Stimulated activated CD4-positive, alpha-beta T cell treated with anti-CD3 and anti-CD28 coated beads, Interleukin-12 subunit alpha, Interleukin-12 subunit beta, amount 100 ng/mL, for 4 hours (primary cell): ENCODE measurements at regions not wholly inside any gene's neighbourhood (a gene's known extent, or its start where the extent isn't known, plus 50 kb on each side); places are given as distances from the start of the nearest gene placed in this dataset.
"Not testable (repeated sequence)": the region's sequence is repeated elsewhere in the genome, so short reads cannot be mapped to it uniquely, and the experiment has no call there.

Experiments
- DNase-seq: peaks from one replicate; pipeline ENCODE4 v3.0.0-alpha.2; 2020

DNA sequence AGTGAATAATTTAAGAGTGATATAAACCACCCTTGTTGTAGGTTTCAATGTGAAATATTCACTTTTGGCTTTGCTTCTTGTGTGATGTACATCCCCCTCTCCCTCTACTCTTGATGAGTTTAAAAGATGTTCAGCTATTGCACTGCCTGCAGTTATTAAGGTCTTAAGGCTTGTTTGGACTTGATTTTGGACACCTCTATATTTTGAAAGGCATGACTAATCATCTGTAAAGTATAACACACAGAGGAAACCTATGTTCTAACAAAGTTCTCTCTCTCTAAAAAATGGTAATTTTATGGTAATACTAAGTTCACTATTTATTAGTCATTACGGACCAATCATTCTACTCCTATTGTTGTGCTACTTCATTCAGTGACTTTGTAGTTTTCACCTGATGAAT lies 1719.9 kb downstream of the GRIK2 start:
- DNase-seq: no peak

DNA sequence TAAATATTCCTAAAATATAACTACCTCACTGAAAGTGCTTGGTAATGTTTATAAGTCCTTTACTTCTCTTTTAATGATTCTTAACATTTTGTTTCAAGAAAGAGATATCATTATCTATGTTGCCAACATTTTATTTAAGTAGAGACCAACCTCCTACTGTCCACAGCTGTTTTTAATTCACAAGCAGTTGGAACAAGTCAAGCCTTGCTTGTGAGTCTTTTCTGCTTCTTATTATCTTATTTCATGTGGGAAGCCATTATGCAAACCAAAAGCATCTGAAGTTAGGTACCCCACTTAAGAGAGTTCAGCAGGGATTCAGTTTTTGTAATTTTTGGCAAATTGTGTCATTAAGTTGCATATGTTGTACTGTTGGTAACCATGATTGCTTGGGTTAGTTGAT lies 1714.5 kb downstream of the GRIK2 start:
- DNase-seq: no peak

DNA sequence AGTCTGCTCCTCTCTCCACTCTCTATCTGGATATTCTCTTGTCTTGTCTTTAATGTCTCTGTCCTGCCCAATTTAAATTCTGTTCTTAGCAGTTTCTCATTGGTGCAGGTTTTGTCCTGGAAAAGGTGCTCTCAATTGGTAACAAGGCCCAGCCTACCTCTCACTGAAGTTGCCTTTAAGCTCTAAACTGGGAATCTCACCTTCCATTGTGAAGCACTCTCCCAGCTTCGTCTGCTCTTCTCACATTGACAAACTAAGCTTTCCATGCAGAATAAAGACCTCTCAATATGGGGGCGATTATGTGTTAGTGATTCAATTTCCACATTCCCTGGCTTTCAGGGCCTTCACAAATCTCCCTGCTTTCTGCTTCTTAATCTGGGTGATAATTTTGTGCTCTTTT lies 1712.2 kb downstream of the GRIK2 start:
- no peak for DNase-seq

DNA sequence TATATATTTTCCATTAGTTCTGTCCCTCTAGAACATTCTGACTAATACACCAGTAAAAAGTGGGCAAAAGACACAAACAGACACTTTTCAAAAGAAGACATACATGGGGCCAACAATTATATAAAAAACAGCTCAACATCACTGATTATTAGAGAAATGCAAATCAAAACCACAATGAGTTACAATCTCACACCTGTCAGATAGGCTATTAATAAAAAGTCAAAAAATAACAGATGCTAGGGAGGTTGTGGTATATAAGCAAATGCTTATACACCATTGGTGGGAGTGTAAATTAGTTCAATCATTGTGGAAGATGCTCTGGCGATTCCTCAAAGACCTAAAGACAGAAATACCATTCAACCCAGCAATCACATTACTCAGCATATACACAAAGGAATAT lies 1707.8 kb downstream of the GRIK2 start:
- no peak for DNase-seq

DNA sequence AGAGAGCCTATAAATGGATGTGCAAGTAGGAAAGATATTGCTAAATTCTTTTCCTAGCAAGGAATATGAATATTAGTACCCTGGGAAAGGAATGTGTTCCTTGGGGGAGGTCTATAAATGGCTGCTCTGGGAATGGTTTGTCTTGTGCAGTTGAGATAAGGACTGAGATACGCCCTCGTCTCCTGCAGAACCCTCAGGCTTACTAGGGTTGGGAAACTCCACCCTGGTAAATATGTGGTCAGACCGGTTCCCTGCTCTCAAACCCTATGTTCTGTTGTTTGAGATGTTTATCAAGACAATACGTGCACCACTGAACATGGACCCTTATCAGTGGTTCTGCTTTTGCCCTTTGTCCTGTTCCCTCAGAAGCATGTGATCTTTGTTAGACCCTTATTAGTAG lies 1698.9 kb downstream of the GRIK2 start:
- not testable (repeated sequence) for DNase-seq

DNA sequence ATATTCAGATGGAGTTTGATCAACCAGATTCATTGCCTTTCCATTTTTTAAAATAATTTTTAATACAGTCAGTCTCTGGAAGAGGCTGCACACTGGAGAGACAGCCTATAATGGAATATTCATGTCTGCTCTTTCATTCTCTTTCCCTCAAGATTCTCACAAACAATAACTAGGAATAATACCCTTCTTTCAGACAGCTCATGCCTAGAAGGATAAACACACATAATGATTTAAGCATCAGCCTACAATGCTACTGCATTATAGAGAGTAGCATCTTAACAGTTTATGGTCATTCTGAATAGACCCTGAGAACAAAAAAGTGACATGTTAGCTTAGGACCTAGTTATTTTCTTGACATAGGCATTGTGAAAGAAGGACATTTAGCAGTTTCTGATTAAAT lies 1692.3 kb downstream of the GRIK2 start:
- DNase-seq: no peak

DNA sequence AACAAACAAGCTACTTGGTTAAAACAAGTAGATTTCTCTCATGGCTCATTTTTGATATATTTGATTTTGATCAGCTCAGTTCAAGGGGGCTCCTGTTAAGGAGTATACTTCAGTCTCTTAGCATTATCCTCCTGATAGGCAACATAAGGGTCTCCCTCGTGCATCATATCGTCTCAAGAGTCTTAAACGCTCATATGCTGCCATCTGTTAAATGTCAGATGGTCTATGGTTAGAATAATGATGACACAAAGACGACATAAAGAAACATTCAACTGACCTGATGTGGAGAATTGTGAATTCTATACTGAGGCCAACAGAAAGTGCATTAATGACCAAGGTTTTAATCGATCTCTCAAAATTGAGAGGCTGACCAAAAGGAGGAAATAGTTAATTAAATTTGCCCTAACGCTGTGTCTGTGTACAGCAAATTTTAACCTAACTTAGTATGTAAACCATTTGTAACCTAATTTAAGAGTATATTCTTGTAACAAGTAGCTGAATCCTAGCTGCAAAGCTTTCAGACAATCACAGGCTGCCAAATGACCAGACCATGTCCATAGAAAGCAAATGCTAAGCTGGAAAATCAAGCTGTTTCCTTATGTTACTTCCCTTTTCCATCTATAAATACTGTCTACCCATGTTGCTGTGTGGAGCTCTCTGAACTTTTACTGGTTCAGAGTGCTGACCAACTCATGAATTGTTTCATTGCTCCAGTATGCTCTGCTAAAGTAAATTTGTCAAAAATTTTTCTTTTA lies 1688.5 kb downstream of the GRIK2 start:
- no peak for DNase-seq

DNA sequence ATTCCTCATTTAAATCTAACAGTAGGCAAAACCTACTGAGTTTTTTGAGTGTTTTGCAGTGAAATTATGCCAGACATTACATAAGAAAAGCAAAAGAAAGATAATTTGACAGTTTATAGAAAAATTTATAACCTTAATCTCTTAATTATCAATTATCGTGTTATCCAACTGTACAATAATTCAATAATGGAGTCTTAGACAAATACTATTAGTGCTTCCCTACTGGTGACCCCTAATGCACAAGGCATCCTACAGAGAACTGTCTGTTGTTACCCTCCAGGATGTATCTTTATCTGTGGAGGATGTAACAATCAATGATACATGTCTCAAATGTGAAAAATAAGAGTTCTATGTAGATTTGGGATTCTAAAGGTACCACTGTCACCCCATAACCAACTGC lies 1687.6 kb downstream of the GRIK2 start:
- no peak for DNase-seq

DNA sequence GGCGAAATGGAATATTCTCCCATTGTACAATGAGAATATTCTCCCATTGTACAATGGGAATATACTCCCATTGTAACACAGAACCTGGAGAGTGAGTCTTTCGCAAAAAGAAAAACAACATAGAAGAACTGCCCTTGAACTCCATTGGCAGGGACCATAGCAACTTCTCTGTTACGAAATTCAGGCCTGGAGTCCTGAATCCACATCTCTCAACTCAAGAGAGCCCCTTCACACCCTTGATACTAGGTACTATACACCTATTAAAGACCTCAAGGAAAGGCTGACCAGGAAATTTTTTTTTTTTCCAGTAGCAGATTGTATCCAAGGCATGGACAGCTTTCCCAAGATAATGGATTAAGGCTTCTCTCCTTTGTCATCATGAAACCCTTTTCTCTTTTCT lies 1687.0 kb downstream of the GRIK2 start:
- DNase-seq: no peak

DNA sequence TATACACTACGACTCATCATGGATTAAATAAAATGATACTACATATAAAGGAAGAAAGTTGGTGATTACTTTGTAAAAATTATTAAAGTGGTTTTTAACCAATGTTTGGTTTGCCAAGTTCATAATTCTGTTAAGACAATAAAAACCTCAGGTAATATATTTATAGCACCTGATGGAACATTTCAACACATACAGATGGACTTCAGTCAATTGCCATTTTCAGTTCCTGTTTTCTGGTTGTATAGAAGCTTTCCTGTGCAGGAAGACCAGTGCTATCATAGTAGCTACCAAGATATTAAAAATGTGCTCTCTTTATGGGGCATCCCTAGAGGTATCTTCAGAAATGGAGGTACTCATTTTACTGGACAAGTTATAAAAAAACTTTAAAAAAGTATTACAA lies 1686.4 kb downstream of the GRIK2 start:
- no peak for DNase-seq

DNA sequence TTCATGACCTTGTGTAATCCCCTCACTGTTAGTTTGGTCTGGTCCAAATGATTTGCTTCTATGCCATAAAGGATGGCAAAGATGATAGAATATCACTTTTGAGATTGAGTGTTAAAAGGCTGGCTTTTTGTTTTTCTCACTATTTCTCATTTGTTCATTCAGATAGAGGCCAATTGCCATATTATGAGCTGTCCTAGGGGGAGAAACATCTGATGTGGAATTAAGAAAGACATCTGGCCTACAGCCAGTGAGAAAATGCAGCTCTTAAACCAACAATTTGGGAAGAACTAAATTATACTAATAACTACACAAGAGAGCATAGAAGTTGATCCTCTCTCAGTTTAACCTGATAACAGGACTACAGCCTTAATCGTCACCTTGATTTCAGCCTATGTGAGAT lies 1668.6 kb downstream of the GRIK2 start:
- no peak for DNase-seq

DNA sequence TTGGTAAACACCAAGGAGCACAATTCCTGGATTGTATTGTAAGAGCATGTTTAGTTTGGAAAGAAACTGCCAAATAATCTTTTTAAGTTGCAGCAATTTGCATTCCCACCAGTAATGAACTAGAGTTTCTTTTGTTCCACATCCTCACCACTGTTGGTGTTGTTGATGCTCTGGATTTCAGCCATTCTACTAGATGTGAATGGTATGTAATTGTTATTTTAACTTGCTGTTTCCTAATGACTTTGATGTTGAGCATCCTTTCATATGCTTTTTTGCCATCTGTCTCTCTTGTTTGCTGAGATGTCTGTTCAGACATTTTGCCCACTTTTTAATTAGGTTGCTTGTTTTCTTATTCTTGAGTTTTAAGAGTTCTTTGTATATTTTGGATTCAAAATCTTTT lies 1654.1 kb downstream of the GRIK2 start:
- DNase-seq: no peak

DNA sequence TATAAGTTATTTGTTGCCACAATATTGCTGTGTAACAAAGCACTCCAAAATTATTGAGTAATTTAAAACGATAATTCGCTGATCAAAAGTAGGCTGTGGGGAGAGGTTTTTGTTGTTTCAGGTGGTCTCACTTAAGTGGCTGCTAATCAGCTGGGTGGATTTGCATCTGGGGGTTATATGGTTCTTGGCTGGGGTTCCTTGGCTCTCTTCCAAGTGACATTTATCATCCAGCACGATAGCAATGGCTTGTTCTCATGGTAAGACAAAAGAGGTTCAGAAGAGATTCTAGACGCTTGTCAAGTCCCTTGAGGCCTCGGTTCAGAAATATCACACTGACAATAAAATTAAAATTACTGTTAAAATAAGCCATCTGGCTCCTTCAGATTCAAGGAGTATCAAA lies 1648.8 kb downstream of the GRIK2 start:
- no peak for DNase-seq

DNA sequence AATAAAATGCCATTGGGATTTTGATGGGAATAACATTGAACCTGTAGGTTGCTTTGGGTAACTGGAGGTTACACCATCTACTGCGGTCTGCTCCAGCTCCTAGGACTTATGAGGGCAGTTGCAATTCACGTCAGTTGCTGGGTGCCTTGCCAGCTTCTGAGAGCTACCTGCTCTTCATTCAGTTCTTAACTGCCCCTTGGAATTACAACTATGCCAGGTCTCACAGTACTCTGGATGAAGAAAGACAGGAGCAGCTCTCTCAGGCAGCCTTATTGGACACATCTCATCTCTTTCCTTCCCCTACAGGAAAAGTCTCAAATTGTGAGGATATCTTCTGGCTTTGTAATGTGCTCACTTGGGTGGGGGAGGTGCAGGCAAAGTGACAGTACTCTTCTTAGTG lies 1643.3 kb downstream of the GRIK2 start:
- no peak for DNase-seq

DNA sequence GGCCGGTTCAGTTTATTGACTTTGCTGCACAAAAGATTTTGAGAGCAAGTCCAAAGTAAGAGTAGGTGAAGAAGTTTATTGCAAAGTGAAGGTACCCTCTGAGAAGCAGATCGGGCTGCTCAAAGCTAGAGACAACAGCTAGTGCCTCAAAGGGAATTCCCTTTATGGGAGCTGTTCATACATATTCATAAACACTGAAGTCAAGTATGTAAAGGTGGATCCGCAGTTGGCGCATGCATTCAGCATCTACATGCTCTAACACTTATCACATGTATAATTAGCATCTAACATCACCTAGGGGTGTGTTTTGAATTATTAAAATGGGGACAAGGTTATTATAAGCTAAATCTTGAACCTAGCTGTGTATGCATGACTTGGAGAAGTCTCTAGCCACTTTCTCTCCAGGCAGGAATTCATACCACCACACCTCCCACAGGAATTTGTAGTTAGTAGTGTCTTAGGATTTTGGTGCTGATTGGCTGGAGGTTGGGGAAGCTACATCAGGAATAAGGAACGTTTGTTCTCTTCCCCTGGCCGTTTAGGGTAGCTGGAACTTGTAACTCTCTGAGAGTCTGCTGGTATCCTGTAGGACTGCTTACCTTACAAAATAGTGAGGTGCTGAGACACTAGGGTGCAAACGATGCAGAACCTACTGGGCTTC lies 1633.9 kb downstream of the GRIK2 start:
- DNase-seq: no peak

DNA sequence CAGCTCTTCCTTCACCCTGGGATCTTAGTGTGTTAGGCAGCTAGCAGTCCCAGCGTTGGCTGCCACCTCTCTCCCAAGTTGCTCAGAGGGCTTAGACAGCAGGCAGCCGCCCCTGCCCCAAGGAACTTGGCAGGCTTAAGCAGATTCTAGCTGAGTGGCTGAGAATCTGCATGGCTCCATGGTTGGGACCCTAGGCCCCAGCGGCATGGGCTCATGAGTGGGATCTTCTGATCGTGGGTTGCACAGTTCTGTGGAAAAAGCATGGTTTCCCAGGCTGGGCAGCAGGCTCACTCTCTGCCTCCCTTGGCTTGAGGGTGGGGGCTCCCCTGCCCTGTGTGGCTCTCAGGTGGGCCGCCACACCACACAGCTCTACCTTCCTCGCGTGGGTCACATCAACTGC lies 1624.9 kb downstream of the GRIK2 start:
- no peak for DNase-seq

DNA sequence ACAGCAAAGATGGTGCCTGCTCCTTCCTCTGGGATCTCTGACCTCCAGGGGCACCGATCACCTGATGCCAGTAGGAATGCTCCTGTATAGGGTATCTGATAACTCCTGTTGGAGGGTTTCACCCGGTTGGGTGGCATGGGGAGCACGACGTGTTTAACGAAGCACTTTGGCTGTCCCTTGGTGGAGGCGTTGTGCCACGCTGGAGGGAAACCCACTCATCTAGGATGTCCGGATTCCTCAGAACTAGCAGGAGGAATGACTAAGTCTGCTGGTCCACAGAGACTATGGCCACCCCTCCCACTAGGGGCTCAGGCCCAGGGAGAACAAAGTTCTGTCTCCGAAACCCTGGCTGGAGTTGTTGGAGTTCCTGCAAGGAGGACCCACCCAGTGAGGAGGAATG lies 1624.4 kb downstream of the GRIK2 start:
- DNase-seq: no peak

DNA sequence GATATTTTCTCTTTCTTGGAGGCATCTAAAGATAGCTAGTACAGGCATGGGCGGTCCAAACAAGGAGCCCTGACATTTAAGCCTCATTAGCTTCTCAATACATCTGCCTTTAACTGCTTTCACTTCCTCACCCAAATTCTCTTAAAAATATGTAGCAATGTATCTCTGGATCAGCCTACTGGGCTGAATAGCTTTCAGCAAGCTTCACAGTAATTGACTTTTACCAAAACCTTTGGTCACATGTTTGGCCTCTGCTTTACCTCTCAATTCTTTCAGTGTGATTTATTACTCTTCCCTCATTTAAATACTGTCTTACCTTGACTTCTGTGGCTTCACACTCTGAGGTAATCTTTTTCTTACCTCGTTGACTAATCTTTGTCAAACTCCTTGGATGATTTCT lies 1618.1 kb downstream of the GRIK2 start:
- no peak for DNase-seq

DNA sequence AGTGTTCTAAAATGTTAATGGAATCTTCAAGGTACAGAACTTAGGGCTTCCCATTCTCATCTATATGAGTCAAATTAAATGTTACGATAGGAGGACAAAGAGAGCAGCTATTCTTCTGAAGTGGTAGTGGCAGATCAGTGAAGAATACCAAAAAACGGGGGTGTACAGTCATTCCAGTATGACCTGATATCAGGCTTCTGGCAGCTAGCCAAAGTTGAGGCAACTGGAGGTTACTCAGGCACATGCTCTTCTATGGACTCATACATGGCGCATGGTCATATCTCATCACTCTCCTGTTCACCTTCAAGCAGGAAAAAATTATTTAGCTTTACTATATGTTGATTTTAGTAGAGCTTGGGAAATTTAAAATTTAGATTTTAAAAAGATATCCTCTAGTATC lies 1608.8 kb downstream of the GRIK2 start:
- no peak for DNase-seq

DNA sequence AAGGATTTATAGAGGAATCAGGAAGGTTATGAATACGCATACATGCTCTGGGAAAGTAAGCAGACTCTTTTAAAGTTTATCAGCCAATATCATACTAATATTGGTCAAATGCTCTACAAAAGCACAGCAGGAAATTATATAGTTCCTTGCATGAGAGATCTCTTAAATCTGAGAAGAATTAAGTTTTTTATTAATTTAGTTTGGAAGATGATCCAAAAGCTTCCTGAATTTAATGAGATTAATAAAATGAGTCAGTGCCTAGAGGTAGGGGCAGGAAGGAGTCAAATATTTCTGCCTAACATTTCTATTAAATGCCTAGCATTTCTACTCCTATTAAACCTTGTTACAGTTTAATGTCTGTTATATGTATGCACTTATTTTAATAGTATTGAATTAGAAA lies 1608.2 kb downstream of the GRIK2 start:
- no peak for DNase-seq

DNA sequence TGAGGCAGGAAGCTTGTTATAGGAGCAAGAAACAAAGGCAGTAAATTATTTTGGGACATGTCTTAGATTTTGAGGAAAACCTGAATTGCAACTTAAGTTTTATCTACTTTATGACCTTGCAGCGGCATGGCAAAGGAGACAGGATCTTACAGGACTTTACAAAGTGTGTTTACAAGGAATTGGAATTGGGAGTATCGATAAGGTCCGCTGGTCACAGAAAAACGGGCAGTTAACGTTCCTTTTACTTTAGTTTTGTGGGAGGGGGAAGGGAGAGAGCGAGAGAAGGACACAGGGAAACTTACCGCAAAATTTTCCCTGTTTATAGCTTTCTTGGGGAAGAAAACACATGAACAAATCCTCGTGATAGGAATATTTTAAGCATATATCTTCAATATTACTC lies 1607.2 kb downstream of the GRIK2 start:
- DNase-seq: no peak

DNA sequence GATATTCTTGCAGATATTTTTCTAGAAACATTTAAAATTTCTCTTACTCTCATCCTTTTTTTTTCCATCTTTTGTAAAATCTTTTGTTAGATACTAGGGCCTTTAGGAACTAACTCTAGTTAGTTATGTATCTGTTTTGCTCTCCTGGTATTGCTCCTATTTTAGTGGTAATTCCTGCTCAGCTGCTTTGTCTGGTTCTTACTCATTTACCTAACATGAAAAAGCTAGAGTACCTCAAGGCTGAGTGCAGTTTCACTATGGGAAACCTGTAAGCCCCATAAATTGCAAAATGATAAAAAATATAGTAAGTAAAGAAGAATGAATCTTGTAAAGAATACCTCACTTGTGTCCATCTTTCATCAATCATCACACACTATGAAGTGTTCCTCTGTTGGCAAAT lies 1602.0 kb downstream of the GRIK2 start:
- no peak for DNase-seq

DNA sequence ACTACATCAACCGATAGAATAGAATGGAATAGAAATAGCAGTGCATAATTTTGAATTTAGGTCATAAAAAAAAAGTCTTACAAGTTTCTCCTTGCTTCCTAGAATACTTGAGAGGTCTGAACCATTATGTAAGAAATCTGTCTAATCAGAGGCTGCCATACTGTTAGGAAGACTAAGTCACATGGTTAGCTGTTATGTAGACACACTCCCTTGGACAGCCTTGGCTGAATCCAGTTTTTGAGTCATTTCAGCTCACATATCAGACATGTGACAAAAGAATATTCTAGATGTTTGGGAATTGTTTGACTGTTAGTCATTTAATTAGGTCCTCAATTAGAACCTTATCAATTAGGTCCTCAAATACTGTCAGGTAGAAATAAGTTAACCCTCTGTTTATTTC lies 1601.4 kb downstream of the GRIK2 start:
- DNase-seq: no peak

DNA sequence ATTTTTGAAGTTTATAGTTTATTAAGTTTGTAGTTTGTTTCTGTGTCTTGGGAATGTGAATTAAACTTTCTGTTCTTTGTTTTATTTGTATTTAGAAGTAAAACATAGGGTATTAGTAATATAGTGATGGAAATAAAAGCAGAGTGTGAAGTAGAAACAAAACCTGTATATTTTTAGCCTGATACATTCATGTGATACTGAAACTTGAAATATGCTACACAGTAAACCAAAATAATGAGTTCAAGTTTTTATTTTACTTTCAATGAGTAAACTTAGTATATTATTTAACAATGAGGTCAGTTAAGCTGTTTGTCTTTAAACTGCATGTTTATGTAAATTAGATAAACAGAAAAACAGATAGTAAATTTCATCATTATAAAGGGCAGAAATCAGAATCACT lies 1592.6 kb downstream of the GRIK2 start:
- DNase-seq: no peak

DNA sequence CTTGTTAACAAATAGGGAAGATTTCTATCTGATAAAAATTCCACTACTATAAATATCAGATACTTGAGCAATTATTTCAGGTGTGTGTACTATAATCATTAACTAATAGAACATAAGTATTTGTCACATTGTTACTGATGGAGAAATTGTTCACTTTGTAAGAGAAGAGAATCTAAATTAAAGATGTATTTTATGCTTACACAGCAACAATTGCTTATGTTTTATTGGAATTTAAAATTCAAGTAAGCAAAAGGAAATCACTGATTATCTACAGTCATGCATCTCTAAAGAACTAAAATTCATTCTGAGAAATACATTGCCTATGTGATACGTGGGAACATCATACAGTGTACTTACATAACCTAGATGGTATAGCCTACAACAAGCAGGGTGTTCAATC lies 1590.8 kb downstream of the GRIK2 start:
- DNase-seq: no peak
